Endothelial cell of umbilical vein (primary cell): ENCODE measurements at regions not wholly inside any gene's neighbourhood (a gene's known extent, or its start where the extent isn't known, plus 50 kb on each side); places are given as distances from the start of the nearest gene placed in this dataset.

Experiments
- BruUV-seq: library from RNA; stranded (reverse); fragments of 400-500 nt; replicated peaks from 2 replicates; lab custom pipeline; 2021; lab: Mats Ljungman, UMichigan
- CTCF ChIA-PET: fragments of 300-600, 350-600 bp; sonication (Branson Sonifier 250); formaldehyde crosslinking; loops from one replicate; lab custom pipeline; 2021; ENCODE audit warnings: antibody characterized with exemption, inconsistent platforms; lab: Charles Lee
- POLR2A ChIA-PET: fragments of 300-600, 350-600 bp; sonication (Branson Sonifier 250); formaldehyde crosslinking; loops from one replicate; lab custom pipeline; 2021; ENCODE audit warnings: antibody characterized with exemption, inconsistent platforms; lab: Charles Lee
- DNase-seq: peaks from one replicate; pipeline ENCODE4 v3.0.0-alpha.2; 2011; ENCODE audit warnings: low read depth, low spot score
- FAIRE-seq: peaks from 2 replicates; lab custom pipeline; 2011; peaks lifted over from hg19 to GRCh38; lab: Jason Lieb, UNC
- H2AFZ ChIP-seq: 2 replicates; pipeline ENCODE4 v1.6.0; 2012; ENCODE audit warnings: low read depth, low read length, control low read depth, inconsistent platforms
- H3K27ac ChIP-seq: 2 replicates; pipeline ENCODE4 v1.5.1; 2011; ENCODE audit warnings: low read depth, mild to moderate bottlenecking, control low read depth, low read length, moderate library complexity; ENCODE audit not compliant: insufficient read depth
- H3K27me3 ChIP-seq, 2 experiments: 2 replicates each; pipeline versions ENCODE4 v1.6.0 to v1.6.1; 2011; ENCODE audit warnings: low read length in 2 of 2, mixed read lengths in 1 of 2; ENCODE audit not compliant: control insufficient read depth in 2 of 2, insufficient read depth in 2 of 2
- H3K36me3 ChIP-seq, 2 experiments: 2 replicates in 1 of 2; 3 replicates in 1 of 2; pipeline ENCODE4 v1.5.1; 2011; ENCODE audit warnings: low read length in 2 of 2, mild to moderate bottlenecking in 1 of 2, moderate library complexity in 1 of 2; ENCODE audit not compliant: control insufficient read depth in 2 of 2, insufficient read depth in 2 of 2; ENCODE audit errors: extremely low read depth in 1 of 2
- H3K4me1 ChIP-seq: 3 replicates; pipeline ENCODE4 v1.5.1; 2011; ENCODE audit warnings: mild to moderate bottlenecking, low read length; ENCODE audit not compliant: control insufficient read depth, insufficient read depth; ENCODE audit errors: extremely low read depth
- H3K4me2 ChIP-seq: 2 replicates; pipeline ENCODE4 v1.6.1; 2011; ENCODE audit warnings: low read length, control low read depth, mixed read lengths; ENCODE audit not compliant: insufficient read depth
- H3K4me3 ChIP-seq, 3 experiments: fragments of 200-600 bp in 1 of 3; sonication (generic), shearing (Covaris generic) in 1 of 3; replicated peaks in 1 of 3; 2 replicates each; pipeline ENCODE4 v1.5.1; 2011 to 2016; ENCODE audit warnings: control low read depth in 3 of 3, low read length in 3 of 3, mild to moderate bottlenecking in 2 of 3, inconsistent platforms in 1 of 3, low read depth in 1 of 3, moderate library complexity in 1 of 3; ENCODE audit not compliant: insufficient read depth in 1 of 3
- H3K79me2 ChIP-seq: 2 replicates; pipeline ENCODE4 v1.6.0; 2012; ENCODE audit warnings: low read length, inconsistent platforms; ENCODE audit not compliant: control insufficient read depth, insufficient read depth
- H3K9ac ChIP-seq: replicated peaks from 2 replicates; pipeline ENCODE3; 2011; ENCODE audit warnings: low read length, control low read depth; ENCODE audit not compliant: insufficient read depth; ENCODE audit errors: extremely low read depth
- H3K9me1 ChIP-seq: replicated peaks from 3 replicates; pipeline ENCODE4 v1.6.0; 2011; ENCODE audit warnings: mild to moderate bottlenecking, low read length; ENCODE audit not compliant: control insufficient read depth, insufficient read depth; ENCODE audit errors: extremely low read depth
- H3K9me3 ChIP-seq: replicated peaks from 2 replicates; pipeline ENCODE4 v1.5.1; 2012; ENCODE audit warnings: low read length, inconsistent platforms; ENCODE audit not compliant: control insufficient read depth, insufficient read depth
- H4K20me1 ChIP-seq: replicated peaks from 2 replicates; pipeline ENCODE3; 2011; ENCODE audit warnings: mild to moderate bottlenecking, low read length; ENCODE audit not compliant: control insufficient read depth, insufficient read depth; ENCODE audit errors: extremely low read depth
- CTCF ChIP-seq, 2 donors: IDR thresholded peaks; 1 replicate in 1 of 2; 2 replicates in 1 of 2; pipeline ENCODE4 v1.5.1; 2011; ENCODE audit warnings: low read length in 2 of 2, mild to moderate bottlenecking in 2 of 2, moderate library complexity in 2 of 2, control low read depth in 1 of 2, inconsistent platforms in 1 of 2, low read depth in 1 of 2; ENCODE audit not compliant: insufficient read depth in 1 of 2; ENCODE audit errors: extremely low read depth in 1 of 2
- EZH2 ChIP-seq: IDR thresholded peaks from 2 replicates; pipeline ENCODE4 v1.6.1; 2012; ENCODE audit warnings: borderline replicate concordance, low read depth, mild to moderate bottlenecking, moderate library complexity, low read length, inconsistent platforms; ENCODE audit not compliant: severe bottlenecking
- FOS ChIP-seq: IDR thresholded peaks from 2 replicates; pipeline ENCODE4 v1.6.1; 2011; ENCODE audit warnings: mild to moderate bottlenecking, low read length, moderate library complexity, borderline replicate concordance; ENCODE audit not compliant: insufficient read depth
- GATA2 ChIP-seq: IDR thresholded peaks from 2 replicates; pipeline ENCODE4 v1.7.0; 2011; ENCODE audit warnings: low read depth, mild to moderate bottlenecking, moderate library complexity, mixed read lengths, low read length; ENCODE audit not compliant: insufficient read length, insufficient read depth
- JUN ChIP-seq: IDR thresholded peaks from 2 replicates; pipeline ENCODE4 v1.6.1; 2011; ENCODE audit warnings: borderline replicate concordance, low read depth; ENCODE audit not compliant: insufficient read length, insufficient read depth
- MAX ChIP-seq: IDR thresholded peaks from 2 replicates; pipeline ENCODE4 v1.6.1; 2011; ENCODE audit not compliant: insufficient read depth, insufficient read length
- MYC ChIP-seq: IDR thresholded peaks from one replicate; pipeline ENCODE4 v1.6.1; 2011; ENCODE audit warnings: mild to moderate bottlenecking, low read depth, low read length
- POLR2A ChIP-seq: IDR thresholded peaks from 2 replicates; pipeline ENCODE4 v1.6.1; 2012; ENCODE audit warnings: low read depth, mild to moderate bottlenecking, control low read depth, low read length
- POLR2AphosphoS5 ChIP-seq: IDR thresholded peaks from 2 replicates; pipeline ENCODE4 v1.6.1; 2012; ENCODE audit warnings: low read depth, mild to moderate bottlenecking, control low read depth, low read length, moderate library complexity; ENCODE audit not compliant: insufficient read depth
- dilution Hi-C: fragments of 300-500 bp; cut with MboI; formaldehyde crosslinking; loops from one replicate; pipeline ENCODE4 v1.15.0; 2019; ENCODE audit warnings: low sequenced_read_pairs; ENCODE audit not compliant: extremely low pct_ligation_motif_present
- intact Hi-C: fragments of 100-400 bp; cut with micrococcal nuclease; formaldehyde crosslinking; loops from one replicate; pipeline ENCODE4 v1.10.0; 2022

GRCh38 chr2:161010503-161011015 is 149.7 kb upstream of the TANK start:
- no peaks in the 10 kb centered on the region for H3K4me1 ChIP-seq
- H3K79me2 ChIP-seq: no peaks in the 10 kb centered on the region
- no peaks in the 10 kb centered on the region for H3K9me1 ChIP-seq
- no peak overlapping the region for H2AFZ ChIP-seq
- peaks cover 0 to 2% of the 10 kb centered on the region in 2 experiments for H3K27me3 ChIP-seq
- no peaks in the 10 kb centered on the region for H3K36me3 ChIP-seq
- CTCF ChIA-PET: interaction anchor here (0.8 to 1.0 kb wide), 2 partner anchors 15 to 16 kb away, joined by 4 read pairs; no protein-coding TSS in a partner anchor
- POLR2A ChIA-PET: no interaction called here
- no peak overlapping the region for H3K9ac ChIP-seq
- H3K4me3 ChIP-seq: no peak overlapping the region
- no peaks in the 10 kb centered on the region for H3K9me3 ChIP-seq
- H3K27ac ChIP-seq: no peak overlapping the region
- no peaks in the 10 kb centered on the region for H4K20me1 ChIP-seq
- DNase-seq (no peak), FAIRE-seq (no peak)
- no peak for TF ChIP-seq POLR2A
- no peak for TF ChIP-seq EZH2
- no peak for TF ChIP-seq POLR2AphosphoS5
- TF ChIP-seq CTCF (IDR thresholded peaks at IDR 0.05; ENCODE audit: extremely low read depth in 1 of 2, insufficient read depth in 1 of 2, low read depth in 1 of 2, low read length in 2 of 2): no peak
- TF ChIP-seq FOS: no peak
- TF ChIP-seq MAX: no peak
- no peak for TF ChIP-seq JUN
- no peak for TF ChIP-seq MYC
- no peak for TF ChIP-seq GATA2
- H3K4me2 ChIP-seq: no peak overlapping the region
- intact Hi-C loops (no loop called here), dilution Hi-C loops (no loop called here)
- BruUV-seq: no TSS peak
